ENCODE measurements at regions not wholly inside any gene's neighbourhood (a gene's known extent, or its start where the extent isn't known, plus 50 kb on each side); places are given as distances from the start of the nearest gene placed in this dataset.
A peak's percentile ranks its signal among the peaks of the same experiment; 100 is the strongest.

- no peak for DNase-seq
Observed at GRCh38 chr6:137434640-137435039, 59.6 kb downstream of the OLIG3 start.

GRCh38 chr6:137432054-137432611 lies 62.1 kb downstream of the OLIG3 start:
- DNase-seq, result no peak

- no peak for DNase-seq
Observed at GRCh38 chr6:137430954-137431353, 63.2 kb downstream of the OLIG3 start.

GRCh38 chr6:137427656-137428290 lies 66.4 kb downstream of the OLIG3 start:
- DNase-seq, result no peak

GRCh38 chr6:137426007-137426689 lies 68.0 kb downstream of the OLIG3 start:
- no peak for DNase-seq

- DNase-seq, result no peak
Observed at GRCh38 chr6:137424251-137424650, 69.9 kb downstream of the OLIG3 start.

- no peak for DNase-seq
Observed at GRCh38 chr6:137423451-137424168, 70.6 kb downstream of the OLIG3 start.

GRCh38 chr6:137417396-137417795 lies 76.8 kb downstream of the OLIG3 start:
- no peak for DNase-seq

GRCh38 chr6:137416376-137417109 lies 77.7 kb downstream of the OLIG3 start:
- no peak for DNase-seq

- no peak for DNase-seq
Observed at GRCh38 chr6:137415834-137416190, 78.4 kb downstream of the OLIG3 start.

- peak; percentile 46 for DNase-seq
Observed at GRCh38 chr6:137415127-137415833, 78.9 kb downstream of the OLIG3 start.

GRCh38 chr6:137414599-137414998 lies 79.6 kb downstream of the OLIG3 start:
- DNase-seq, result no peak

GRCh38 chr6:137413482-137413881 lies 80.7 kb downstream of the OLIG3 start:
- DNase-seq, result no peak

- DNase-seq, result no peak
Observed at GRCh38 chr6:137412562-137412961, 81.6 kb downstream of the OLIG3 start.

- DNase-seq, result no peak
Observed at GRCh38 chr6:137409266-137409777, 84.9 kb downstream of the OLIG3 start.

- no peak for DNase-seq
Observed at GRCh38 chr6:137407816-137408215, 86.4 kb downstream of the OLIG3 start.

- DNase-seq, result no peak
Observed at GRCh38 chr6:137405806-137406205, 88.4 kb downstream of the OLIG3 start.

GRCh38 chr6:137403855-137404254 lies 90.3 kb downstream of the OLIG3 start:
- DNase-seq, result no peak

GRCh38 chr6:137403443-137403842 lies 90.8 kb downstream of the OLIG3 start:
- no peak for DNase-seq

- DNase-seq, result no peak
Observed at GRCh38 chr6:137402143-137402680, 92.0 kb downstream of the OLIG3 start.

- DNase-seq, result no peak
Observed at GRCh38 chr6:137401088-137401487, 93.1 kb downstream of the OLIG3 start.

GRCh38 chr6:137399881-137400443 lies 94.2 kb downstream of the OLIG3 start:
- no peak for DNase-seq
